HepG2 (cell line): ENCODE measurements at regions not wholly inside any gene's neighbourhood (a gene's known extent, or its start where the extent isn't known, plus 50 kb on each side); places are given as distances from the start of the nearest gene placed in this dataset.

Experiments
- ATAC-seq: fragments of 200-7000 bp; cut with Tn5 transposase; 3 replicates; pipeline ENCODE4 v1.9.1; 2020; ENCODE audit warnings: mild to moderate bottlenecking, moderate library complexity
- BruUV-seq: library from RNA; stranded (reverse); fragments of 400-500 nt; replicated peaks from 2 replicates; lab custom pipeline; 2021; lab: Mats Ljungman, UMichigan
- CTCF ChIA-PET: fragments of 300-600 bp; formaldehyde crosslinking; extraction: SDS; loops from one replicate; lab custom pipeline; 2021; ENCODE audit warnings: low total read pairs, inconsistent platforms, low intra/inter-chr PET ratio; lab: Yijun Ruan, JAX
- POLR2A ChIA-PET: fragments of 350-600 bp; sonication (Branson Sonifier 250); formaldehyde crosslinking; loops from one replicate; lab custom pipeline; 2020; ENCODE audit warnings: antibody characterized with exemption, inconsistent platforms; lab: Yijun Ruan, JAX
- DNase-seq: peaks from one replicate; pipeline ENCODE4 v3.0.0-alpha.2; 2015; ENCODE audit warnings: low spot score
- FAIRE-seq: peaks from 3 replicates; lab custom pipeline; 2011; peaks lifted over from hg19 to GRCh38; lab: Jason Lieb, UNC
- H2AFZ ChIP-seq: one replicate; pipeline ENCODE4 v1.6.1; 2011; ENCODE audit warnings: low read length, inconsistent platforms
- H3K27ac ChIP-seq: fragments of 300-600 bp; 3 replicates; pipeline ENCODE4 v1.8.0; 2011; ENCODE audit warnings: mixed run types, mild to moderate bottlenecking, mixed read lengths, low read length, inconsistent platforms; ENCODE audit not compliant: insufficient read depth; ENCODE audit errors: extremely low read length
- H3K27me3 ChIP-seq, 2 experiments: fragments of 200-600 bp in 1 of 2; 2 replicates in 1 of 2; 3 replicates in 1 of 2; pipeline versions ENCODE4 v1.6.0 to v1.8.0; 2011; ENCODE audit warnings: low read length in 2 of 2, mild to moderate bottlenecking in 2 of 2, moderate library complexity in 2 of 2, inconsistent platforms in 1 of 2; ENCODE audit not compliant: insufficient read depth in 2 of 2, control insufficient read depth in 1 of 2
- H3K36me3 ChIP-seq, 2 experiments: fragments of 200-600 bp in 1 of 2; replicated peaks in 1 of 2; 2 replicates in 1 of 2; 3 replicates in 1 of 2; pipeline versions ENCODE4 v1.5.1 to v1.8.0; 2011; ENCODE audit warnings: low read length in 2 of 2, inconsistent platforms in 1 of 2; ENCODE audit not compliant: insufficient read depth in 2 of 2, control insufficient read depth in 1 of 2
- H3K4me1 ChIP-seq: 2 replicates; pipeline ENCODE4 v1.5.1; 2012; ENCODE audit warnings: low read length, inconsistent platforms; ENCODE audit not compliant: insufficient read depth
- H3K4me2 ChIP-seq: 2 replicates; pipeline ENCODE4 v1.6.0; 2011; ENCODE audit warnings: low read depth, low read length, inconsistent platforms
- H3K4me3 ChIP-seq, 3 experiments: fragments of 200-600 bp in 1 of 3; sonication (generic), shearing (Covaris generic) in 1 of 3; replicated peaks in 1 of 3; 2 replicates each; pipeline ENCODE4 v1.5.1; 2011 to 2016; ENCODE audit warnings: low read length in 3 of 3, inconsistent platforms in 2 of 3, low read depth in 2 of 3, mild to moderate bottlenecking in 2 of 3, control low read depth in 1 of 3, mixed read lengths in 1 of 3; ENCODE audit not compliant: insufficient read depth in 1 of 3
- H3K79me2 ChIP-seq: one replicate; pipeline ENCODE4 v1.6.1; 2011; ENCODE audit warnings: low read length, inconsistent platforms; ENCODE audit not compliant: insufficient read depth
- H3K9ac ChIP-seq: 2 replicates; pipeline ENCODE4 v1.6.0; 2011; ENCODE audit warnings: mild to moderate bottlenecking, low read depth, low read length, inconsistent platforms; ENCODE audit not compliant: insufficient read depth
- H3K9me3 ChIP-seq: 2 replicates; pipeline ENCODE4 v1.5.1; 2012; ENCODE audit warnings: mild to moderate bottlenecking, low read length
- H4K20me1 ChIP-seq: 2 replicates; pipeline ENCODE4 v1.6.0; 2011; ENCODE audit warnings: inconsistent platforms, mild to moderate bottlenecking, low read length, moderate library complexity; ENCODE audit not compliant: insufficient read depth
- ARID3A ChIP-seq: IDR thresholded peaks from 2 replicates; pipeline ENCODE4 v1.6.1; 2012; ENCODE audit warnings: low read depth, low read length, improper control_type of control experiment
- E2F1 ChIP-seq: sonication (generic); formaldehyde crosslinking; IDR thresholded peaks from 2 replicates; pipeline ENCODE4 v1.5.0; 2020; ENCODE audit warnings: missing genetic modification reagents
- HNRNPLL ChIP-seq: fragments of 200-400 bp; formaldehyde crosslinking; IDR thresholded peaks from 2 replicates; pipeline ENCODE4 v1.6.1; 2017; ENCODE audit warnings: mild to moderate bottlenecking, low read depth, low read length; ENCODE audit not compliant: poor library complexity, severe bottlenecking
- SIX1 ChIP-seq: sonication (generic); formaldehyde crosslinking; IDR thresholded peaks from 2 replicates; pipeline ENCODE4 v1.4.0; 2020; ENCODE audit warnings: missing genetic modification reagents, borderline replicate concordance
- ZFP91 ChIP-seq: sonication (generic); formaldehyde crosslinking; IDR thresholded peaks from 2 replicates; pipeline ENCODE4 v1.9.0; 2022; ENCODE audit warnings: missing genetic modification reagents, mild to moderate bottlenecking, borderline replicate concordance
- ZNF331 ChIP-seq: sonication (generic); formaldehyde crosslinking; IDR thresholded peaks from 2 replicates; pipeline ENCODE4 v1.4.0; 2020; ENCODE audit warnings: missing genetic modification reagents
- ZNF644 ChIP-seq: IDR thresholded peaks from 2 replicates; pipeline ENCODE4 v1.6.1; 2016; ENCODE audit warnings: low read depth
- WGBS: methylation state at CpG from one replicate; pipeline ENCODE4 v1.1.6; 2017; ENCODE audit warnings: low lambda C conversion rate; 5-methylcytosine and 5-hydroxymethylcytosine counted together
- in situ Hi-C: cut with HindIII; loops from 2 replicates; pipeline ENCODE4 v1.10.0; 2017; ENCODE audit warnings: low pct_unique_long_range_greater_than_20kb; ENCODE audit not compliant: extremely low pct_ligation_motif_present
- intact Hi-C: fragments of 100-400 bp; cut with micrococcal nuclease; formaldehyde crosslinking; loops from one replicate; pipeline ENCODE4 v1.10.0; 2022; ENCODE audit not compliant: unreplicated experiment

GRCh38 chr7:3107228-3107763 is 63.6 kb upstream of the CARD11 start:
- in situ Hi-C loops = no loop called here

More at GRCh38 chr7:3107228-3107763, 63.6 kb upstream of the CARD11 start:
- Histone ChIP-seq H3K27ac (no peak overlapping the region), H3K27me3 (peaks cover 1 to 19% of the 10 kb centered on the region in 2 experiments; a peak in 2 of 5 replicates), H3K4me2 (no peak overlapping the region), H3K79me2 (no peaks in the 10 kb centered on the region), H3K4me3 (no peak overlapping the region), H3K36me3 (no peaks in the 10 kb centered on the region), H4K20me1 (peaks cover 2% of the 10 kb centered on the region; the same call in 1 of the 2 replicates), H2AFZ (no peak overlapping the region), H3K9me3 (no peaks in the 10 kb centered on the region; the same call in 1 of the 2 replicates), H3K4me1 (no peaks in the 10 kb centered on the region), H3K9ac (no peak overlapping the region)
- no peak for TF ChIP-seq ARID3A
- TF ChIP-seq SIX1 = no peak
- TF ChIP-seq ZNF644 (CRISPR knock-in tag) = no peak
- TF ChIP-seq ZFP91 (CRISPR knock-in tag) = no peak
- TF ChIP-seq E2F1 = no peak
- TF ChIP-seq ZNF331 (CRISPR knock-in tag) = no peak
- no peak for TF ChIP-seq HNRNPLL
- BruUV-seq = no TSS peak
- FAIRE-seq = no peak
- ChIA-PET POLR2A (no interaction called here), CTCF (no interaction called here)
- WGBS = 73% methylated on average over 8 of the region's 8 CpGs
- intact Hi-C loops = no loop called here
- no peak for DNase-seq
- ATAC-seq = no peak
